RWPE2 (cell line): ENCODE measurements at regions not wholly inside any gene's neighbourhood (a gene's known extent, or its start where the extent isn't known, plus 50 kb on each side); places are given as distances from the start of the nearest gene placed in this dataset.

Experiments used
- ATAC-seq: fragments of 200-7000 bp; cut with Tn5 transposase; 3 replicates; pipeline ENCODE4 v1.9.1; 2021; ENCODE audit warnings: low read depth
- DNase-seq: peaks from one replicate; pipeline ENCODE4 v3.0.0-alpha.2; 2020; ENCODE audit warnings: low spot score
- H3K27ac ChIP-seq: fragments of 450-650 bp; 2 replicates; pipeline ENCODE4 v1.5.1; 2017; ENCODE audit warnings: mild to moderate bottlenecking; ENCODE audit not compliant: poor library complexity, severe bottlenecking
- H3K27me3 ChIP-seq: fragments of 250-450 bp; sonication (Bioruptor Pico); 2 replicates; pipeline ENCODE4 v1.5.1; 2021; ENCODE audit warnings: mild to moderate bottlenecking, moderate library complexity; ENCODE audit not compliant: insufficient read depth, poor library complexity, severe bottlenecking
- H3K36me3 ChIP-seq: fragments of 250-450 bp; sonication (Bioruptor Pico); 2 replicates; pipeline ENCODE4 v1.5.1; 2020; ENCODE audit warnings: low read depth, mild to moderate bottlenecking, moderate library complexity
- H3K4me1 ChIP-seq: fragments of 250-450 bp; sonication (Bioruptor Pico); 2 replicates; pipeline ENCODE4 v1.5.1; 2021; ENCODE audit warnings: mild to moderate bottlenecking, moderate library complexity; ENCODE audit not compliant: insufficient read depth, poor library complexity, severe bottlenecking
- H3K4me3 ChIP-seq: fragments of 250-450 bp; sonication (Bioruptor Pico); 2 replicates; pipeline ENCODE4 v1.5.1; 2021; ENCODE audit warnings: mild to moderate bottlenecking, moderate library complexity; ENCODE audit not compliant: severe bottlenecking
- H3K9me3 ChIP-seq: fragments of 250-450 bp; sonication (Bioruptor Pico); 2 replicates; pipeline ENCODE4 v1.5.1; 2021; ENCODE audit warnings: mild to moderate bottlenecking, moderate library complexity; ENCODE audit not compliant: severe bottlenecking
- TF ChIP-seq, protein P1 (sequence below): fragments of 450-650 bp; IDR thresholded peaks from one replicate; pipeline ENCODE4 v1.5.1; 2017; ENCODE audit warnings: mild to moderate bottlenecking, moderate library complexity; ENCODE audit not compliant: poor library complexity, severe bottlenecking

DNA sequence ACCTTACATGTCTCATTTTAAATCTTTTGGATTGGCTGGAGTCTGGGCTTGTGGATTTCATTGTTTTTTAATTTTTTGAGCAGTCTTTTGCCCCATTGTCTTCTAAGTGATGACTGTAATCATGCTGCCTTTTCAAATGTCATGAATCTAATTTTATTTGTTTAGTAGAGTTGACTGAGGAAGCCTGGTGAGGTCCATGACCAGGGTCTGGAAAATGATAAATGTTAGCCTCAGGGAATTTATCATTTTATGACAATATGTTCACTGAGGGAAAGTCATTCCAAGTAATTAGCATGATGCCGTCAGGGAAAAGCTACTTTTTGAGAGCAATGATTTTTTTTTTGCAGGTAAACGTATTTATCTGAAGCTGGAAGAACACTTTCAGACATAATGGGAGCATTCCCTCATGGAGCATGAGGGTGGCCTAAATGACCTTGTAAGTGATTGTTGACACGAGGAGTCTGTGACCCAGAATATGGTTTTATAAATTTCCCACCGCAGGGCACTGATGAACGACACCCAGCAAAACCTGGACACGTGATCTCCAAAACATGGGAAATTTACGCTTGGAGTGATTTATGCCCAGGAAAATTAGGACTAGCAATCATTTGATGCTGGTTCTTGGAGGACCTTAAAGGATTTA is 155.3 kb upstream of the NABP1 start:
- no peak for DNase-seq
- H3K27me3 ChIP-seq = no peaks in the 10 kb centered on the region
- TF ChIP-seq, protein P1, sequence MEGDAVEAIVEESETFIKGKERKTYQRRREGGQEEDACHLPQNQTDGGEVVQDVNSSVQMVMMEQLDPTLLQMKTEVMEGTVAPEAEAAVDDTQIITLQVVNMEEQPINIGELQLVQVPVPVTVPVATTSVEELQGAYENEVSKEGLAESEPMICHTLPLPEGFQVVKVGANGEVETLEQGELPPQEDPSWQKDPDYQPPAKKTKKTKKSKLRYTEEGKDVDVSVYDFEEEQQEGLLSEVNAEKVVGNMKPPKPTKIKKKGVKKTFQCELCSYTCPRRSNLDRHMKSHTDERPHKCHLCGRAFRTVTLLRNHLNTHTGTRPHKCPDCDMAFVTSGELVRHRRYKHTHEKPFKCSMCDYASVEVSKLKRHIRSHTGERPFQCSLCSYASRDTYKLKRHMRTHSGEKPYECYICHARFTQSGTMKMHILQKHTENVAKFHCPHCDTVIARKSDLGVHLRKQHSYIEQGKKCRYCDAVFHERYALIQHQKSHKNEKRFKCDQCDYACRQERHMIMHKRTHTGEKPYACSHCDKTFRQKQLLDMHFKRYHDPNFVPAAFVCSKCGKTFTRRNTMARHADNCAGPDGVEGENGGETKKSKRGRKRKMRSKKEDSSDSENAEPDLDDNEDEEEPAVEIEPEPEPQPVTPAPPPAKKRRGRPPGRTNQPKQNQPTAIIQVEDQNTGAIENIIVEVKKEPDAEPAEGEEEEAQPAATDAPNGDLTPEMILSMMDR = no peak
- no peaks in the 10 kb centered on the region for H3K4me1 ChIP-seq
- no peak overlapping the region for H3K4me3 ChIP-seq
- H3K36me3 ChIP-seq = no peaks in the 10 kb centered on the region
- no peaks in the 10 kb centered on the region for H3K9me3 ChIP-seq
- no peak overlapping the region for H3K27ac ChIP-seq
- no peak for ATAC-seq

DNA sequence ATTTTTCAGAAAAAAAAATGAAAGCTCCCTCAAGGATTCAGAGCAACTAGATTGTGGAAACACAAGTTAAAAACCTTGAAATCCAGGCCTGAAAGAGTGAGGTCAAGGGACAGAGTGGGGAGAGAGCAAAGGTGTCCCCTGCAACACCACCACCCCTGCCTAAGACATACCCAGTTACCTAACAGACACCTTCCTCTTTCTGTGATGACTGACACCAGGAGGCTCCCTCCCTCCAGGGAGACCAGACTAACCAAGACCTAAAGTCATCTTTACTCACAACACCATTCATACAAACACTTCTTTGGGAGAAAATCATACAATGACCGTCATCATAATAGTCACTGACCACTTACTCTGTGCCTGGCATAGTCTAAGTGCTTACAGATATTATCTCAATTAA is 151.8 kb upstream of the NABP1 start:
- no peak for DNase-seq
- H3K4me3 ChIP-seq = no peak overlapping the region
- no peak for ATAC-seq
- no peaks in the 10 kb centered on the region for H3K9me3 ChIP-seq
- TF ChIP-seq, protein P1 = no peak
- H3K27me3 ChIP-seq = no peaks in the 10 kb centered on the region
- H3K4me1 ChIP-seq = no peaks in the 10 kb centered on the region
- no peak overlapping the region for H3K27ac ChIP-seq
- no peaks in the 10 kb centered on the region for H3K36me3 ChIP-seq

DNA sequence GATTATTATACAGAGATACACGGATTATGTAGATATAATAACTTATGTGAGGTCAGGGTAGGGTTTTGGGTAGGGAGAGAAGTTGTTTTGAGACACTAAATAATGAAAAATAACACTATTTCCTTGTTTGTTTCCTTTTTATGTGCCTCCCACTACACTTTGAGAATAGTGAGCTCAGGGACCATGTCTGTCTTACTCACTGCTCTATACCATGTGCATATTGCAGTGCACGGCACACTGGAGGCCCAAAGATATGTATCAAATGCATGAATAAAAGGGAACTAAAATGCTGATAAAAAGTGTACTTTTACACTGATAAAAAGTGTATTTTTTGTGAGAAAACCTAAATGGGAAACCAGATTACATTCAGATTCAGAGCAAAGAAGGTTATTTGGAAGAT is 151.4 kb upstream of the NABP1 start:
- TF ChIP-seq, protein P1 = no peak
- H3K27ac ChIP-seq = no peak overlapping the region
- no peaks in the 10 kb centered on the region for H3K27me3 ChIP-seq
- no peaks in the 10 kb centered on the region for H3K36me3 ChIP-seq
- H3K9me3 ChIP-seq = no peaks in the 10 kb centered on the region
- H3K4me3 ChIP-seq = no peak overlapping the region
- DNase-seq = no peak
- no peak for ATAC-seq
- no peaks in the 10 kb centered on the region for H3K4me1 ChIP-seq

DNA sequence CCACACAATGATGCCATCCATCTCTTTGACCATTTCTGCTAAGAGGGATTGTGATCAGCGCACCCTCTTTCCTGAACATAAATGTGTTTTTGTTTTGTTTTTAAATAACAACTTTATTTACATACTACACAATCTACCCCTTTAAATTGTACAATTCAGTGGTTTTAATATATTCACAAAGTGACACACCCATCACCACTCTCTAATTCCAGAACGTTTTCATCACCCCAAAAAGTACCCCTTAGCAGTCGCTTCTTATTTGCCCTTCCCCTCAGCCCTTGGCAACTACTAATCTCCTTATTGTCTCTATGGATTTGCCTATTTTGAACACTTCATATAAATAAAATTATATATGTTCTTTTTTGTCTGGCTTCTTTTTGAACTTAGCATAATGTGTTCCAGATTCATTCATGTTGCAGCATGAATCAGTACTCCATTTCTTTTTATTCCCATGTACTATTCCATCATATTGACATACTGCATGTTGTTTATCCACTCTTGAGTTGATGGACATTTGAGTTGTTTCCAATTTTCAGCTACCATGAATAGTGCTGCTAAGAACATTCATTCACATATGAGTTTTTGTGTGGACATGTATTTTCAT is 150.9 kb upstream of the NABP1 start:
- Histone ChIP-seq H3K36me3 (no peaks in the 10 kb centered on the region), H3K27me3 (no peaks in the 10 kb centered on the region), H3K27ac (no peak overlapping the region), H3K4me1 (no peaks in the 10 kb centered on the region), H3K4me3 (no peak overlapping the region), H3K9me3 (no peaks in the 10 kb centered on the region)
- ATAC-seq (no peak), DNase-seq (no peak)
- TF ChIP-seq, protein P1 = no peak

DNA sequence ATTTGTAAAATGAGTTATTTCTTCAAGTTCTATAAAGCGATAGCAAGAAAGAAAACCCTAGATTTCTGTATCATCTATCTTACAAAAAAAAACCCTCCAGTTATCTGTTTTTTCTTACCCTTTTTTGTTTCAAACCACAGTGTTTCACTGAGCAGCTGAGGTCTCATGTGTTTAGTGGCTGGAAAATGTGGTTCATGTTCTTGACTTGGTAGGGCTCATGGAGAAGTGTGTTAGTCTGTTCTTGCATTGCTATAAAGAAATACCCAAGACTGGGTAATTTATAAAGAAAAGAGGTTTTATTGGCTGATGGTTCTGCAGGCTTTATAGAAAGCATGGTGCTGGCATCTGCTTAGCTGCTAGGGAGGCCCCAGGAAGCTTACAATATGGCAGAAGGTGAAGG is 147.3 kb upstream of the NABP1 start:
- Histone ChIP-seq H3K9me3 (no peaks in the 10 kb centered on the region), H3K36me3 (no peaks in the 10 kb centered on the region), H3K27me3 (no peaks in the 10 kb centered on the region), H3K4me1 (no peaks in the 10 kb centered on the region), H3K4me3 (no peak overlapping the region), H3K27ac (no peak overlapping the region)
- TF ChIP-seq, protein P1 = no peak
- DNase-seq (no peak), ATAC-seq (no peak)
